ENCODE measurements at regions not wholly inside any gene's neighbourhood (a gene's known extent, or its start where the extent isn't known, plus 50 kb on each side); places are given as distances from the start of the nearest gene placed in this dataset.

- no peak for DNase-seq (ENCODE audit: insufficient read length, low spot score)
- no peak for FAIRE-seq
- TF ChIP-seq PAX5 (IDR thresholded peaks at IDR 0.05; ENCODE audit: insufficient read depth, low read length, severe bottlenecking) (no peak), POLR2AphosphoS5 (IDR thresholded peaks at IDR 0.05; ENCODE audit: low read depth, low read length) (no peak), POLR2A (IDR thresholded peaks at IDR 0.05; ENCODE audit: low read depth, low read length) (no peak), SPI1 (IDR thresholded peaks at IDR 0.05; ENCODE audit: low read depth, low read length) (no peak), POU2F2 (IDR thresholded peaks at IDR 0.05; ENCODE audit: low read depth, low read length) (no peak), TAF1 (IDR thresholded peaks at IDR 0.05; ENCODE audit: low read depth, low read length) (no peak)
These were observed 69.6 kb upstream of the APOOL start for GRCh38 chrX:84933956-84934556.
